Epithelial cell of prostate (primary cell): ENCODE measurements at regions not wholly inside any gene's neighbourhood (a gene's known extent, or its start where the extent isn't known, plus 50 kb on each side); places are given as distances from the start of the nearest gene placed in this dataset.
A peak's percentile ranks its signal among the peaks of the same experiment; 100 is the strongest.
"Not testable (repeated sequence)": the region's sequence is repeated elsewhere in the genome, so short reads cannot be mapped to it uniquely, and the experiment has no call there.

Experiments
- DNase-seq: peaks from one replicate; pipeline ENCODE4 v3.0.0-alpha.2; 2011; ENCODE audit warnings: low read depth, low spot score
- H3K27ac ChIP-seq: fragments of 450-650 bp; 2 replicates; pipeline ENCODE4 v1.5.1; 2017; ENCODE audit warnings: mild to moderate bottlenecking

- H3K27ac ChIP-seq: no peak overlapping the region
- no peak for DNase-seq
These were observed 100.2 kb downstream of the FBXO8 start for GRCh38 chr4:174183259-174183658.

GRCh38 chr4:174181827-174182226, 101.6 kb downstream of the FBXO8 start:
- no peak for DNase-seq
- no peak overlapping the region for H3K27ac ChIP-seq

- no peak for DNase-seq
- H3K27ac ChIP-seq: no peak overlapping the region
These were observed 105.9 kb downstream of the FBXO8 start for GRCh38 chr4:174177536-174177935.

DNA sequence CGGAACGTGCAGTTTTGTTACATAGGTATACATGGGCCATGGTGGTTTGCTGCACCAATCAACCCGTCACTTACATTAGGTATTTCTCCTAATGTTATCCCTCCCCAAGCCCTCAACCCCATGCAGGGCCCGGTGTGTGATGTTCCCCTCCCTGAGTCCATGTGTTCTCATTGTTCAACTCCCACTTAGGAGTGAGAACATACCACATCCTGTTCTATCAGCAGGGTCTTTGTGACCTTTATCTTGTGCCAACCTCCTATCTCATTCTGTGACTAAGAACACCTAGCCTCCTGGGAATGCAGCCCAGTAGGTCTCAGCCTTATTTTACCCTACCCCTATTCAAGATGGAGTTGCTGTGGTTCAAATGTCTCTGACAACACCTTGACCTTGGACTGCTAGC, 107.6 kb downstream of the FBXO8 start:
- H3K27ac ChIP-seq, DNase-seq: not testable (repeated sequence)

GRCh38 chr4:174173360-174173759, 110.1 kb downstream of the FBXO8 start:
- no peak overlapping the region for H3K27ac ChIP-seq
- no peak for DNase-seq

- no peak overlapping the region for H3K27ac ChIP-seq
- no peak for DNase-seq
These were observed 111.2 kb downstream of the FBXO8 start for GRCh38 chr4:174172274-174172673.

DNA sequence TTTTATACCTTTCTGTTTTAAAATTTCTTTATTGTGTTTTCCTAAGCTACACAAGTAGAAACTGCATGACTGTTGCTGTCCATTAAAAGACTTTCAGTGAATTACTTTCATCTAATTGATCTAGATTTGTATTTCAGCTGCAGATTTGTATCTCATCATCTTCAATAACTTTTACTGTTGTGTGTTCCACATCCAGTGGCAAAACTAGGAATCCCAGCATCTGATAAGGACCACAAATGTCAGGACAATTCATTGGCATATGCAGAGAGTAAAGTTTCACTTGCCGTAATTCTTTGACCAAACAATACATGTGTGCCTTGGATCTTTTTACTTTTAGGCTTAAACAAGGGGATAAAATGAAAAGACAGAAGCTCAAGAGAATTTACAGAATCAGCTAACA, 112.6 kb downstream of the FBXO8 start:
- H3K27ac ChIP-seq: no peak overlapping the region
- no peak for DNase-seq

GRCh38 chr4:174170091-174170490, 113.4 kb downstream of the FBXO8 start:
- H3K27ac ChIP-seq: no peak overlapping the region
- DNase-seq: no peak

GRCh38 chr4:174157106-174157607, 126.3 kb downstream of the FBXO8 start:
- DNase-seq: no peak
- H3K27ac ChIP-seq: no peak overlapping the region

- DNase-seq: no peak
- H3K27ac ChIP-seq: no peak overlapping the region
These were observed 127.1 kb downstream of the FBXO8 start for GRCh38 chr4:174156239-174156826.

DNA sequence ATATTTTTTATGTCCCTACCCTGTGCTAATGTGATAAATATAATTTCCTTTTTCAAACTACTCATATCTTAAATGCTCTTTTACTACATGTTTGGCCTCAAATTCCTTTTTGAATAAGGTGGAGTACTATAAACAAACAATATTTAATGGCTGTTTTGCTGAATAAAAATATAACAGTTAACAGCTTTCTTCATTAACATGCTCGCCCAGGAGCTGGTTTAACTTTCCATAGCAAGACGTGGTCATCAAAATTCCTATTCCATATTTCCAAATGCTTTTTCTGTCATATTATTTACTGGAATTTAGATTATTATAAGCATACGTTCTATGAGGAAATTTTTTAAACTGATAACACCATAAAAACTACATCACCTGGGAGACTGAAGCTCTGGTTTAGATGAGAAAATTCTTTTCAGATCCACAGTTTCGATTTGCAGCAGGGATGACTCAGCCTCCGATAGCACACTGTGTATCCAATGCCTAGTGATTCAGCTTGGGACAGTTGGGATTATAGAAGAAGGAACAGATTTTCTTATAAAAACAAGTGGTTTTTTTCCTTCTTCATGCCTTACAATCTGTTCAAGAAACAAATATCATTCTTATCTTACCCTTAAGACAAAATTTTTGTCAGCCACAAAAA, 129.1 kb downstream of the FBXO8 start:
- peak; percentile 2 for DNase-seq
- H3K27ac ChIP-seq: no peak overlapping the region

DNA sequence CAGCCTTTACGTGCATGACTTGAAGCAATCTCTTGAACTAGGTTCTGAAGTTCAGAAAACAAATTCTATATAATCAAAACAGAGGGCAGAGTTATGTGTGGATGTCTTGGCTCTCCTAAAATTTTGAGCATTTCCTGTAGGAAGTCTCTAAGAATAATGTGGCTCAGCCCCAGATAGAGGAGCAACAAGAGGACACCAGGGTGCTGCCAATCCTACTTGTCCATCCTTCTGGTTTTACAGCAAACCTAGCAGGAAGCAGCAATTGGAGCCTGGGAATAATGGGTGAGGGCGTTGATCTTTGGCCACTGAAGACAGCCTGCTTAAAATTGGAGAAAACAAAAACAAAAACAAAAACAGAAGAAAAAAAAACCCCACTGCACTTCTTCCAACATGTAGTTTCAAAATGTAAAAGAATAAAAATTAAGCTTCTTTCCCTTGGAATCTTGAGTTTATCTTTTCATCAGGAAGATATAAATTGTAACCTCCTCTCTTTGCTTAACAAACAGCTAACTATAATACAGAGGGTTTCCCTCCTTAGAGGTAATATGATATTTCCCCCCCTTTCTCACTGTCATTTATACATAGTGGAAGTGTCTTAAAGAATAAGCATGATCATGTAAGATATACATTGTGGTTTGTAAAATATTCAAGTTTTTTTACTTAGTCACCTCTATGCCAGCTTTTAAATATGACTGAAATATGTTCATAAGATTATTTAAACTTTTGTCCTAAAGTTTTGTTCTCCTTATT, 130.6 kb downstream of the FBXO8 start:
- H3K27ac ChIP-seq: no peak overlapping the region
- DNase-seq: no peak

DNA sequence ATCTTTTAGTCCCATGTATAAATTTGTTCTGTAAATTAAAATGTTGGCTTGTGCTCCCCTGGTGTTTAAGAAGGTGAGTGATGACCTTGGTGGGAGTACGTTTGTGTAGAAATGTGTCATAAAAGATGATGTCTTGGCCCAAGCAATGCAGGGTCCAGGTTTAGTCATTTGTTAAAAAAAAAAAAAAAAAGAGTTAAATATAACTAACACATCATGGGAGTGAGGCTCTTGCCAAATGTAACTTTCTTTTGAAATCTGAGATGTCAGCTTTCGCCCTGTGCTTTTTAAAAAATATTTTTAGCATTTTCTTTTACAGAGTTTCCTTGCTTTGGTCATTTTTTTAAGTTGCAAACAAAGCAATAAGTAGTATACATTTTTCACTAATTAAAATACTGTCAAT, 135.6 kb downstream of the FBXO8 start:
- no peak for DNase-seq
- no peak overlapping the region for H3K27ac ChIP-seq

GRCh38 chr4:174144106-174144505, 139.4 kb downstream of the FBXO8 start:
- DNase-seq: no peak

DNA sequence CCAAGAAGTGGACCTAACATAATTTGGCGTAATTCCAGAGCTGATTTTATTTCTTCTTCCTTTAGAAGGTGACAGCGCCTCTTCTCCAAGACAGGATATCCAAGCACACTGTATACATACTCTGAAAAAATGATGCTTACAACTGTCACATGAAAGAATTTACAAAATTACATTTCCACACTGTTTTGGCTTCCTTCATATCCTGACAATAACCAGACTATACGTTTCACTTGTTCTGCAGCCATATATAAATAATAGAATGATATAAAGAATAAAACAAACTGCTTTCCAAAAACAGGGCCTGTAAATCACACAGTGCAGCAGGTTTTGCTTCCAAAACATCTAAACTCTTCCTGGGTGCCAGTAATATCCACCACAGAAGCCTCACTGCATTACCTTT, 141.6 kb downstream of the FBXO8 start:
- no peak overlapping the region for H3K27ac ChIP-seq
- no peak for DNase-seq

More at GRCh38 chr4:174144106-174144505, 139.4 kb downstream of the FBXO8 start:
- H3K27ac ChIP-seq: no peak overlapping the region

- DNase-seq: no peak
These were observed 144.9 kb downstream of the FBXO8 start for GRCh38 chr4:174138616-174139015.

DNA sequence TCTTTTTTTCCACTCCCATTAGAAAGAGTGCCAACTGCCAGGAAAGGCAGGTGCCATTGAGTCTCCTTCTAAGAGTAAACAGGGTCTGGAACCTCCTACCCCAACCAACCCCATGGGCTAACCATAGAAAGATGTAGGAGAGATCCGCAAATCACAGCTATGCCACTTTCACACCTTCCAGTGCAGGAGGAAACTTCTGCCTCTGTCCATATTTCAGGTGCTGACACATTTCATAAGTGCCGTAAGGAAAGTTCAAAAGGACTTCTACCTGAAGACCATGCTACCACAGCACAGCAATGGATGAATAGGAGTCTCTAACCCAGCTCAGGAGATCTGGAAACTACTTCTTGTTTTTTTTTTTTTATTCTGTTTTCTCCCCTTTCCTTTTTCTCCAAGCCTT, 145.8 kb downstream of the FBXO8 start:
- H3K27ac ChIP-seq: no peak overlapping the region
- DNase-seq: no peak

More at GRCh38 chr4:174138616-174139015, 144.9 kb downstream of the FBXO8 start:
- H3K27ac ChIP-seq: no peak overlapping the region

DNA sequence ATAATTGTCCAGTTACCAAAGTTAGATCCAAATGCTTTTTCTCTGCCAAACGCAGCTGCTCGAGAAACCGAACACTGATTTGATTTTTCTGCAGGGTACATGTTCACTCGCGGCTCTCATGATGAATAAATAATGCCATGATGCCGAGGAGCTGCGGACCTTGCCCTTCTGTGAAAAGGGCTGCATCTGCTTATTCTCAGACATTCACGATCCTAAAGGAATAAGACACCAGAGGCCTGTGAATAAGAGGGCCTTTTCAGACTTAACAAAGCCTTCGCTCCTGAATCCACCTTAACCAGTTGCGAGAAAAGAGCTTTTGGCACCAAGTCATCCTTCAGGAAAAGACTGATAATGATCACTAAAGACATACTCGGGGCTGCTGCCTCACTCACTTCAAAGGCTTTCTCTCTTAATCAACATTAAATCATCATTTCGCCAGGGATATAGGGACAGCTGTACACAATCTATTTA, 147.5 kb downstream of the FBXO8 start:
- H3K27ac ChIP-seq: no peak overlapping the region
- no peak for DNase-seq

- H3K27ac ChIP-seq: no peak overlapping the region
These were observed 147.9 kb downstream of the FBXO8 start for GRCh38 chr4:174135530-174135929.

DNA sequence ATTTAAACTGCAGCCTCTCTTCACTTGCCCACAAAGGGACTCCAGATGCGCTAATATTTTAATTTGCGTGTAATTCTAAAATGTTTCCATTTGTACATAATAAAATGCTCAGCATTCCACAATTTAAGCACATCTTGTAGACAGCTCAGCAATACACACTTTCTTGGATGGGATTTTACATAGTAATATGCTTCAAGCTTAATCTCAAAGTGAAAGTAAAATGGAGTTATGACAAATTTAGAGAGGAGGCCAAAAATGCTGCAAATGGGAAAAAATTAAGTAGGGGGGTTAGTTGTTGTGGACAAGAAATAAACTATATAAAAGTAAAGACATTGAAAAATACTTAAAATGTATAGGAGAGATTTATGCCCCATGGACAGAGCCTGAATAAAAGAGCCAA, 149.1 kb downstream of the FBXO8 start:
- no peak for DNase-seq
- H3K27ac ChIP-seq: no peak overlapping the region

More at GRCh38 chr4:174135530-174135929, 147.9 kb downstream of the FBXO8 start:
- DNase-seq: no peak

DNA sequence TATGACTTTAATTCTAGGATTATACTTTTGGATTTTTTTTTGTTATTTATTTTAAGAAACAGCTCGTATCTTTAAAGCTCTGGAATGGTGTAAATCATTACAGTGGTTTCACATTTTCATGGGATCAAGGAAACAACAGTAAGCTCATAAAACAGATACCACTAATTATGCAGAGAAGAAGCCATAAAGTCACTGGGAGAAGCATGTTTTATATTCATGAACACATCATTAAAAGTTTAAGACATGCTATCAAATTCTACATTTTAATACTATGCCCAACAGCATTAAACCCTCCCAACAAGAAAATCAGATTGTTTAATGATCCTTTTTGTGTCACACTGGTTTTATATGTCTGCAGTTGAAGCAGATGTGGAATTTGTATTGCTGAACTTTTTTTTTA, 149.9 kb downstream of the FBXO8 start:
- DNase-seq: no peak
- no peak overlapping the region for H3K27ac ChIP-seq
